Lung microvascular endothelial cell (primary cell): ENCODE measurements at regions not wholly inside any gene's neighbourhood (a gene's known extent, or its start where the extent isn't known, plus 50 kb on each side); places are given as distances from the start of the nearest gene placed in this dataset.
A peak's percentile ranks its signal among the peaks of the same experiment; 100 is the strongest.

Experiments used
- DNase-seq, 2 donors: peaks; one replicate each; pipeline versions ENCODE4 v3.0.0 to v3.0.0-alpha.2; 2010; ENCODE audit warnings: low read depth in 2 of 2

DNA sequence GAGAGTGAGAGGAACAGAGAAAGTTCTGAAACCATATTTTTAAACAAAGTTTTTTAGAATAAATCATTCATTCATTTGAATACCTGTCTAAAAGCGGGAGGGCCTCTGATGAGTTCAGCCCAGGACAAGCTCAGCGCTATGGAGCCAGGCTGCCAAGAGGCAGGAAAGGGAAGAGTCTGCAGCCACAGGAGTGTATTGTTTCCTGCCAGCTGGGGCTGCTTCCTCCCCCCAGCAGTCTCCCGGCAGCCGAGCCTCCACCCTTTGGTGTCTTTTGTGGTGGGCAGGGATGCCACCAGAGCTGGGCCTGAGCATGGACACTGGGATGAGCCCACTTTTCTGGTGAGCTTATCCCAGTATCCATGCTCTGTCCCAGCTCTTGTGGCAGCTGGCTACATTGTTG, 199.5 kb upstream of the TPRG1 start:
- DNase-seq: peak; percentile 50 to 54

- no peak for DNase-seq
Observed at GRCh38 chr3:188974856-188975599, 196.7 kb upstream of the TPRG1 start.

DNA sequence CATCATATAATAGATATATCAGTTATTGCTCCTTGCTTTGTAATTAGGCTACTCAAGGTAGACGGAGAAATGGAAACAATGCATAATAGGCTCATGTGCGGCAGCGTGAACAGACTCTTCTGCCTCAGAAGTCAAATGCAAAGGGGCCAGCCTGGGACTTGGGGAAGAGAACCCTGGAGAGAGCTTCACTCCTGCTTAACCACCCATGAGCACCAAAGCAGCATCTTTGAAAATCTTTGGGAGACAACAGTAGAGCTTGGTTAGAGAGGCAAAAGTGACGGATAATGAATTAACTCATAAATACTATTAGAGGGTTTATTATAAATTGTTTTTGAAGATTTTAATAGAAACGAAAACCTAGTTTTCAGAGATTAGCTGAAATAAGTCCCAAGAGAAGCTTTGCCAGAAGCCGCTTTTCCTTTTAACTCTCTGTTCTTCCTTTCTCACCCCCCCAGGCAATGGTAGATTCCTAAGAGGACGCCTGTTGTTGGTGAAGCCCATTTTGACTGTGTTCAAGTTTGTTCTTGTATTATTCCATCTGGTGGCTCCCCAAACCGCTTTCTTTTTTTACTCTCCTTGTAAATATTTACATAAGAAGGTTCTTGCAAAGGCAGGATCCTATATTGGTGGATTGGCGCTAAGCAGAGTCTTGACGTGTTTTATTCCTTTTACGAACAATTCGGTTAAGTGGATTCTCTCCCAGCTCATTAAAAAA, 196.0 kb upstream of the TPRG1 start:
- DNase-seq: no peak

- DNase-seq: no peak
Observed at GRCh38 chr3:188976407-188976806, 195.4 kb upstream of the TPRG1 start.

GRCh38 chr3:188978421-188979171, 193.2 kb upstream of the TPRG1 start:
- DNase-seq: peak in 1 of 2 donors; percentile 5

GRCh38 chr3:188979248-188979647, 192.5 kb upstream of the TPRG1 start:
- no peak for DNase-seq

DNA sequence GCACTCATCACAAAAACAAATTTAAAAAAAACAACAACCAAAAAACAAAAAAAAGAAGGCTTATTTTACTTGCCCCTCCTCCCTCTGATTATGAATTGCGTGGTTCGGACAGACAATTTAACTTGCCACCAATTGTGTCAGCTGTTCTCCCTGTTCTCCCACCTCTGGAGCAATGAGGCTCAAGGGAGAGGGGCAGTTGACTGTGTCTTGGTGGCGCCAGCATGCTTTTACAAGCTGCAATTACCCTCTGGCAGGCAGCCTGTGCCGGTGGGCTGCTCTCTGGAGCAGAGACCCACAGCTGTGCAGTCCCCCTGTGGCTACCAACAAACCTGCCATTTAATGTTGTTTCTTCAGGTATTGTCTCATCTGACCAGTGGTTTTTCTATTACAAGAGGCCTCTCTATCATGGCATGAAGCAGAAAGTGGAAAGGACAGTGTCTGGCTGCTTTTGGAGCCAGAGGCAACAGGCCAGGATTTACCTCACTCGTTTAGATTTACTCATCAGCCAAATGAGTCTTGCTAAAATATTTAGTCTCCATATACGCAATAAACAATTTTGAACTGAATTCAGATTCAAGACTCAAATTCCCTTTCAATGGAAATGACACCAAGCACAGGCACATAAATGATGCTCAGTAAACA, 192.0 kb upstream of the TPRG1 start:
- DNase-seq: no peak

- no peak for DNase-seq
Observed at GRCh38 chr3:188993181-188993580, 178.6 kb upstream of the TPRG1 start.

- peak in 1 of 2 donors; percentile 79 for DNase-seq
Observed at GRCh38 chr3:189001559-189001958, 170.2 kb upstream of the TPRG1 start.

- DNase-seq: no peak
Observed at GRCh38 chr3:189003410-189003809, 168.4 kb upstream of the TPRG1 start.

DNA sequence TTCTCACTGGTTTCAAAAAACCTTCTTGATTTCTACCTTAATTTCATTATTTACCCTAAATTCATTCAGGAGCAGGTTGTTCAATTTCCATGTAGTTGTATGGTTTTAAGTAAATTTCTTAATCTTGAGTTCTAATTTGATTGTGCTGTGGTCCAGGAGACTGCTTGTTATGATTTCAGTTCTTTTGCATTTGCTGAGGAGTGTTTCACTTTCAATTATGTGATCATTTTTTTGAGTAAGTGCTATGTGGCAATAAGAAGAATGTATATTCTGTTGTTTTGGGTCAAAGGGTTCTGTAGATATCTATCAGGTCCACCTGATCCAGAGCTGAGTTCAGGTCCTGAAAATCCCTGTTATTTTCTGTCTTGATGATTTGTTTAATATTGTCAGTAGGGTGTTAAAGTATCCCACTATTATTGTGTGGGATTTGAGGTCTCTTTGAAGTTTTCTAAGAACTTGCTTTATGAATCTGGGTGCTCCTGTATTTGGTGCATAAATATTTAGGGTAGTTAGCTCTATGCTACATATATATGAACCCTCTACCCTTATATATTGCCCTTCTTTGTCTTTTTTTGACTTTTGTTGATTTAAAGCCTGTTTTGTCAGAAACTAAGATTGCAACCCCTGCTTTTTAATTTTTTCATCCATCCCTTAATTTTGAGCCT, 158.4 kb upstream of the TPRG1 start:
- DNase-seq: no peak

DNA sequence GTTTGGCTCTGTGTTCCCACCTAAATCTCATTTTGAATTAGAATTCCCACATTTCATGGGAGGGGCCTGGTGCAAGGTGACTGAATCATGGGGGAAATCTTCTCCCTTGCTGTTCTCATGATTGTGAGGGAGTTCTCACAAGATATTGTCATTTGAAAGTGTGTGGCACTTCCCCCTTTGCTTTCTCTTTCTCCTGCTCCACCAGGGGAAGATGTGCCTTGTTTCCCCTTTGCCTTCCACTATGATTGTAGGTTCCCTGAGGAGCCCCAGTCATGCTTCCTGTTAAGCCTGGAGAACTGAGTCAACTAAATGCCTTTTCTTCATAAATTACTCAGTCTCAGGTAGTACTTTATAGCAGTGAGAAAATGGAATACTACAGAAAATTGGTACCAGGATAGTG, 157.2 kb upstream of the TPRG1 start:
- no peak for DNase-seq

DNA sequence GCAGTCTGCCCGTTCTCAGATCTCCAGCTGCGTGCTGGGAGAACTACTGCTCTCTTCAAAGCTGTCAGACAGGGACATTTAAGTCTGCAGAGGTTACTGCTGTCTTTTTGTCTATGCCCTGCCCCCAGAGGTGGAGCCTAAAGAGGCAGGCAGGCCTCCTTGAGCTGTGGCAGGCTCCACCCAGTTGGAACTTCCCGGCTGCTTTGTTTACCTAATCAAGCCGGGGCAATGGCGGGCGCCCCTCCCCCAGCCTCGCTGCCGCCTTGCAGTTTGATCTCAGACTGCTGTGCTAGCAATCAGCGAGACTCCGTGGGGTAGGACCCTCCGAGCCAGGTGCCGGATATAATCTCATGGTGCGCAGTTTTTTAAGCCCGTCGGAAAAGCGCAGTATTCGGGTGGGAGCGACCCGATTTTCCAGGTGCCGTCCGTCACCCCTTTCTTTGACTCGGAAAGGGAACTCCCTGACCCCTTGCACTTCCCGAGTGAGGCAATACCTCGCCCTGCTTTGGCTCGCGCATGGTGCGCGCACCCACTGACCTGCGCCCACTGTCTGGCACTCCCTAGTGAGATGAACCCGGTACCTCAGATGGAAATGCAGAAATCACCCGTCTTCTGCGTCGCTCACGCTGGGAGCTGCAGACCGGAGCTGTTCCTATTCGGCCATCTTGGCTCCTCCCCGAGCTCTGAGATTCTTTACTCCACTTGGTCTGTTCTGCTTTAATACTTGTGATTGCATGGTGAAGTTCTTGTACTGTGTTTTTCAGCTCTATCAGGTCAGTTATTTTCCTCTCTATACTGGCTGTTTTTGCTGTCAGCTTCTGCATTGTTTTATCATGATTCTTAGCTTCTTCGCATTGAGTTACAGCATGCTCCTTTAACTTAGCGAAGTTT, 148.9 kb upstream of the TPRG1 start:
- DNase-seq: peak in 1 of 2 donors; percentile 23

- DNase-seq: no peak
Observed at GRCh38 chr3:189025866-189026265, 145.9 kb upstream of the TPRG1 start.

DNA sequence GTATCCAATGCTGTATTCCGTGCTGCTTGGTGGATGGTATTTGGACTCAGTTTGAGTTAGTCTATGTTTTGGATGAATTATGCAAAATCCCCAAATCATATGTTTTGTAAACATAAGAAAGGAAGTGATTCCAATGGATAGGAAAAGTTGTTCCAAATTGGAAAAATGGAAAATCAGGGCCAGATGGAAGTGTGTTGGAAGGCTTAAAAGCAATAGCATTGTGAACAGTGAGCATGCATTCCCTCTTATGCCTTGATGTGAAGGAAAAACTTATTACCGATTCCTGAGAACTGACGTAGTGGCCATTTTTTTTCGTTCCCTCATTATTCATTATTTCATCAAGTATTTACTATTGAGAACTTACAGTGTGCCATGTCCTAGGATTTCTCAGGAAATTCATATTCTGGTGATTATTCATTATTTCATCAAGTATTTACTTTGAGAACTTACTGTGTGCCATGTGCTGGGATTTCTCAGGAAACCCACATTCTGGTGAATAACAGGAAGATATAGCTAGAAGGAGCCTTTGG, 144.1 kb upstream of the TPRG1 start:
- no peak for DNase-seq

- DNase-seq: no peak
Observed at GRCh38 chr3:189038773-189039745, 132.7 kb upstream of the TPRG1 start.

DNA sequence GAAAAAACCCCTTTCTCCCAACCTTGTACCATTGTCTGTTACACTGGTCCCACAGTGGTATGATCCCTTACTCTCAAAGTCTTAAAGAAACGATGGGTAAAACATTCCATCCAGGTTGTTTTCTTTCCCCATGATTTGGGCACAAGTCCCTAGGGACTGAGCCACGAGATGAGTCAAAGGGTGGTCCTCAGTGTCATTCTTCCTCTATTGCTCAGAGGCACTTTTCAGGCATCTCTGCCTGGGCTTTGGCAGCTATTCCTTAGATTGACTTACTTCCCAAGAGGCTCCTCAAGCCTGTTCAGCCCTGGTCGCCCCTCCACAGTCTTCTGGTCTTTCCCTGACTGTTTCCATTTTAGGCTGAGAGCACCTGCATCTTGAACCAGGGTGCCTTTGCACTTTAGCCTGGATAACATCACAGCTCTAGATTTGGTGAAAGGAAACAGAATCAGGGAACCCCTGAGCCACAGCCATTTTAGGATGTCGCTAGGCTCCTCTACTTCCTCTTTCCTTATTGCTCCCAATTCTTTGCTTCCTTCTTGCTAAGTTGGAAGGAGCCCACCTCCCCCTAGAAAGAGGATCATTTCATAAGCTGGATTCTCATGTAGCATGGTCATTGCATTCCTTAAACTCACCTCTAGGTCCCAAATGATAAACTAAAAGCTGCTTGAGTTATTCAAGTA, 131.0 kb upstream of the TPRG1 start:
- DNase-seq: no peak

DNA sequence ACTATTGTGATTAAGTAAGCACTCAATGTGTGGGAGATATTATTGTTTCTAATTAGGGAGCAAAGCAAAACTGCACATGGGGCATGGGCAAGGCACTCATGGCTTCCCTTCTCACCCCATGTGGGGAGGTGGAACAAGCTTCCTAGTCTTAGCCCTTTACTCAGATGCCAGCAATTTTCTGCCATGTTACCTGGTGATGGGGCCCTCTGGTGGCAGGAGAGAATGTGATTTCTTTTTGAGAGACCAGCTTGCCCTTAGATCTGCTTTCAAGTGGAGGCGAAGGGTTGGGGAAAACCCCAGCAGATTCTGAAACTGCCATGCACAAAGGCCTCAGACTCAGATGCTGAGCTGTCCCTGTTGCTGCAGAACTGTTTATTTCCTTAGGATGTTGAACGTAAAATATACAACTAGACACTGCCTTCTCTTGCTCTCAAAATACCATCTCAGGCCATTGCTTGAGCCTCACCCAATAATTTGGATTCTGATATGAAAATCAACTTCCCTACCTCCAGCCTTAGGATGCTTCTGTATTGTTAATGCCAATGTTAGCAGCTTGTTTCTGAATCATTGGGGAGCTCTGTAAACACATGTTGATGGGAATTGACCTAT, 130.2 kb upstream of the TPRG1 start:
- DNase-seq: peak; percentile 37 to 70
